ENCODE measurements at regions not wholly inside any gene's neighbourhood (a gene's known extent, or its start where the extent isn't known, plus 50 kb on each side); places are given as distances from the start of the nearest gene placed in this dataset.
"Not testable (repeated sequence)": the region's sequence is repeated elsewhere in the genome, so short reads cannot be mapped to it uniquely, and the experiment has no call there.

- no peak for DNase-seq
These were observed 273.2 kb upstream of the PRDM9 start for GRCh38 chr5:23234197-23234596.

GRCh38 chr5:23223846-23224245, 283.6 kb upstream of the PRDM9 start:
- no peak for DNase-seq

GRCh38 chr5:23221831-23222230, 285.6 kb upstream of the PRDM9 start:
- no peak for DNase-seq

GRCh38 chr5:23217159-23217558, 290.2 kb upstream of the PRDM9 start:
- DNase-seq: no peak

GRCh38 chr5:23216345-23216744, 291.1 kb upstream of the PRDM9 start:
- DNase-seq: no peak

- DNase-seq: peak in 1 of 14 donors; percentile 12
These were observed 298.4 kb upstream of the PRDM9 start for GRCh38 chr5:23208959-23209431.

- DNase-seq: no peak
These were observed 303.3 kb upstream of the PRDM9 start for GRCh38 chr5:23204111-23204510.

- DNase-seq: no peak
These were observed 316.7 kb upstream of the CDH12 start for GRCh38 chr5:23169660-23170416.

- no peak for DNase-seq
These were observed 311.8 kb upstream of the CDH12 start for GRCh38 chr5:23164971-23165370.

GRCh38 chr5:23158179-23158578, 305.0 kb upstream of the CDH12 start:
- no peak for DNase-seq

- DNase-seq: no peak
These were observed 304.6 kb upstream of the CDH12 start for GRCh38 chr5:23157716-23158115.

- DNase-seq: no peak
These were observed 304.0 kb upstream of the CDH12 start for GRCh38 chr5:23157169-23157568.

- DNase-seq: no peak
These were observed 294.5 kb upstream of the CDH12 start for GRCh38 chr5:23147625-23148024.

GRCh38 chr5:23146183-23146582, 293.0 kb upstream of the CDH12 start:
- no peak for DNase-seq

GRCh38 chr5:23139338-23140171, 286.4 kb upstream of the CDH12 start:
- DNase-seq: no peak

GRCh38 chr5:23136958-23137357, 283.8 kb upstream of the CDH12 start:
- no peak for DNase-seq

- no peak for DNase-seq
These were observed 279.1 kb upstream of the CDH12 start for GRCh38 chr5:23132231-23132630.

GRCh38 chr5:23112237-23112636, 259.1 kb upstream of the CDH12 start:
- no peak for DNase-seq

- no peak for DNase-seq
These were observed 251.9 kb upstream of the CDH12 start for GRCh38 chr5:23105021-23105420.

- DNase-seq: no peak
These were observed 250.4 kb upstream of the CDH12 start for GRCh38 chr5:23103566-23103965.

- DNase-seq: not testable (repeated sequence)
These were observed 242.3 kb upstream of the CDH12 start for GRCh38 chr5:23095418-23095817.

GRCh38 chr5:23089286-23089685, 236.1 kb upstream of the CDH12 start:
- no peak for DNase-seq

GRCh38 chr5:23084815-23085214, 231.7 kb upstream of the CDH12 start:
- DNase-seq: no peak

- DNase-seq: no peak
These were observed 219.0 kb upstream of the CDH12 start for GRCh38 chr5:23072179-23072578.

Data from C1 segment of cervical spinal cord (tissue), 14 donors.